Astrocyte (in vitro differentiated cells and primary cell): ENCODE measurements at regions not wholly inside any gene's neighbourhood (a gene's known extent, or its start where the extent isn't known, plus 50 kb on each side); places are given as distances from the start of the nearest gene placed in this dataset.

Experiments used
- CTCF ChIP-seq: IDR thresholded peaks from 2 replicates; pipeline ENCODE4 v1.5.1; 2011; ENCODE audit warnings: low read depth, mild to moderate bottlenecking, inconsistent platforms, low read length, moderate library complexity; ENCODE audit not compliant: insufficient read depth
- EZH2 ChIP-seq: IDR thresholded peaks from 2 replicates; pipeline ENCODE4 v1.6.1; 2012; ENCODE audit warnings: mild to moderate bottlenecking, low read length, inconsistent platforms; ENCODE audit not compliant: insufficient read depth

- TF ChIP-seq CTCF (no peak), EZH2 (no peak)
These were observed 83.5 kb upstream of the FHIT start for GRCh38 chr3:61334783-61335182.
